SH-SY5Y (cell line): ENCODE measurements at regions not wholly inside any gene's neighbourhood (a gene's known extent, or its start where the extent isn't known, plus 50 kb on each side); places are given as distances from the start of the nearest gene placed in this dataset.

ENCODE experiments used
- GATA2 ChIP-seq: IDR thresholded peaks from 2 replicates; pipeline ENCODE4 v1.6.1; 2011; ENCODE audit warnings: mild to moderate bottlenecking, low read depth, low read length
- GATA3 ChIP-seq: IDR thresholded peaks from 2 replicates; pipeline ENCODE4 v1.6.1; 2011; ENCODE audit warnings: low read depth, mild to moderate bottlenecking, low read length, moderate library complexity

GRCh38 chr3:178304758-178305467, 231.3 kb upstream of the KCNMB2 start:
- no peak for TF ChIP-seq GATA3
- no peak for TF ChIP-seq GATA2
